NCI-H2107 treated with DMSO at 0.1 percent for 48 hours (cell line): ENCODE measurements at regions not wholly inside any gene's neighbourhood (a gene's known extent, or its start where the extent isn't known, plus 50 kb on each side); places are given as distances from the start of the nearest gene placed in this dataset.
"Not testable (repeated sequence)": the region's sequence is repeated elsewhere in the genome, so short reads cannot be mapped to it uniquely, and the experiment has no call there.

Experiments
- DNase-seq: peaks from one replicate; lab custom pipeline; 2025; ENCODE audit not compliant: unreplicated experiment; lab: John Stamatoyannopoulos, UW

GRCh38 chr12:19665121-19665900 is 226.0 kb downstream of the AEBP2 start:
- DNase-seq: no peak

DNA sequence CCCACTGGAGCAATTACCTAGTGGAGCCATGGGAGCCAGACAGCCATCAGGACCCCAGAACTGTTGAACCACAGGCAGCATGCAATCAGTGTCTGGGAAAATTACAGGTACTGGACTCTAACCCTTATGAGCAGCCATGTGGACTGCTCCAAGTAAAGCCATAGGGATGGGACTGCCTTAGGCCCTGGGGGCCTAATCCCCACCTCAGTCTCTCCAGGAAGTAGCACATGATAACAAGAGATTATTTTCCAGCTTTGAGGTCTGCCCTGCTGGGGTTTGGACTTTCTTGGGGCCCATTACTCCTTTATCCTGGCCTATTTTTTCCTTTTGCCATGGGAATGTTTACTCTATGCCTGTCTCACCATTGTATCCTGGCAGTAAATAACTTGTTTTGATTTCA is 226.8 kb downstream of the AEBP2 start:
- DNase-seq: no peak

- no peak for DNase-seq
Measured at GRCh38 chr12:19669793-19670192, 230.5 kb downstream of the AEBP2 start.

- no peak for DNase-seq
Measured at GRCh38 chr12:19671695-19672094, 232.4 kb downstream of the AEBP2 start.

DNA sequence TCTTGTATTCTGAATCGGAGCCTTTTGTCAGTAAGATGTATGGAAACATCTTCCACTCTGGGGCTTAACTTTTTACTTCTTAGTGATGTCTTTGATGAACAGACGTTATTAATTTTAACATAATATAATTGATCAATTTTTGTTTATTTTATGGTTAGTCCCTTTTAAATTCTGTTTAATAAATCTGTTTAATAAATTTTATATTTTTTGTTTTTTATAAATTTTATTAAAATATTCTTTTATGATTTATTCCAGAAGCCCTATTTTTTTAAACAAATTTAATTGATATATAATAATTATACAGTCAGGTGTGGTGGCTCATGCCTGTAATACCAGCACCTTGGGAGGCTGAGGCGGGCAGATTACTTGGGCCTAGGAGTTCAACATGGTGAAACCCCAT is 235.1 kb downstream of the AEBP2 start:
- DNase-seq: no peak

DNA sequence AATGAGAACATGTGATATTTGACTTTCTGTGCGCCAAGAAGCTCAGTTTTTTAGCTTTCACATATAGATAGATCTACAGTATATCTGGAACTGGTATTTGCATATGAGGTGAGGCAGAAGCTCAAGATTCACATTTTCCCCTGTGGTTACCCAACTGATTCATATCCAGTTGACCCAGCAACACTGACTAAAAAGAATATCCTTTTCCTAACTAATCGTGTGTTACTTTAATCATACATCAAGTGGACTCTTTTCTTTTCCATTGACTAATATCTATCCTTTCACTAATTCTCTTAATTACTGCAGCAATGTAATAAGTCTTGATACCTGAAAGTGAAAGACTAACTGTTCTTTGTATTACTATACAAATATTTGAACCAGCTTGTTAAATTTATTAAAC is 236.1 kb downstream of the AEBP2 start:
- DNase-seq: no peak

GRCh38 chr12:19678501-19678900 is 239.2 kb downstream of the AEBP2 start:
- DNase-seq: not testable (repeated sequence)

GRCh38 chr12:19681007-19681406 is 241.7 kb downstream of the AEBP2 start:
- DNase-seq: no peak

DNA sequence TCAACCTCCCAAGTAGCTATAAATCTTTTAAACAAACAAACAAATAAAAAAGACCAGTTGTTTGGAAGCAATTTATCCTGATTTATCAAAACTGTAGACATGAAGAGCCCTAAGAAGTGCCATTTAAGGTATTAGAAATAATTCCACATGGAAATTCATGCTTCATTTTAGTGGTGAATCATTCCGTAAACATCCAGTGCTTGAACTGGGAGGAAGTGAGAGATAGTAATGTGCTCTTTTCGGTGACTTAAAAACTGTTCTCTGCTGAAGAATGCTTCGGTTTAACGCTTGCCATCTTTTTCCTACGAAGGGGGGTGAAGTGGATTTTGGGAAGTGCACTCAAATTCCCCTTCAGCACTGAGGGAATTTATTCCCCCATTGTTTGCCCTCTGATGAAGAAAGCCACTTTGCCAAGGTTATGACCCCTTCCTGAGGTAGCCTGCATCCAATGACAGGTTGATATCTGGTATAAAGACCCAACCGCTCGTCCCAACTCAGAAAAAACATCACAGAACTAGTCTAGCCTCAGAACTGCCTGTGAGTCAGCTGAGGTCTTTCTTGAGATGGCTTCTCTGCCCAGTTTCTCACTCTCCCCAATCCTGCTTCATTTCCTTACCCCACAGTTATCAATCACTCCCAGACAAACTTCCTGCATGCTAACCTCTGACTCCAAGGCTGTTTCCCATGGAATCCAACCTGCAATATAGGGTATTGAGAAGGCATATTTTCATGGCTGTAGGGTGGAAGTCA is 244.1 kb downstream of the AEBP2 start:
- DNase-seq: no peak

DNA sequence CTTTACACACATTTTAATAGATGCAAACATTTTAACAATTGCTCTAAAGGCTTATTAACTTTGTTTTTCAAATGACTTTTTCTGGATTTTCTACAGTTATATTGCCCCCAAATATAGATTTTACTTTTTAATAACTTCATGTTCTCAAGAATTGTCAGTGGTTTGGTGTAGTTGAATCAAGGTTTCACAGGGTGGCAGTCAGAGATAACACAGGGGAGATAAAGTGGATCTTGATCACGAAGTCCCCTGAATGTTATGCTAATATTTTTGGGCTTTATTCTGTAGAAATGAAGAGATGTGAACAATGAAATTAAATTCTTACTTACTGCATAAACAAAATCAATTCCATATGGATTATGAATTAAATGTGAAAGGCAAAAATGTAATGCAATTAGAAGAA is 248.1 kb downstream of the AEBP2 start:
- no peak for DNase-seq

DNA sequence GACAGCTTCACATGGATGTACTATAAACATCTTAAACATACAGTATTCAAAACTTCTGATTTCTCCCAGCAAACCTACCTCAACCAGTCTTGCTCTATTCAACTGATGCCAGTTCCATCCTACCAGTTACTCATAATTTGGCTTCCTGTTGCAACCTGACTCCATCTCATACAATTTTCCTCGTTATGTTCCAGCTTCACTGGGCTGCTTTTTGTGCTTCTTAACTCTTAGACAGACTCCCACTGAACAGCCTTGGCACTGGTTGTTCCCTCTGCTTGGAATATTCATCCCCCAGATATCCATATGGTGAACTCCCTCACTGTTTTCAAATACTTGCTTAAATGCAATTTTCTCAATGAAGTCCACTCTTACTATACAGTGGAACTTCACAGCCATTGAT is 249.2 kb downstream of the AEBP2 start:
- no peak for DNase-seq

GRCh38 chr12:19689226-19689625 is 249.9 kb downstream of the AEBP2 start:
- no peak for DNase-seq

DNA sequence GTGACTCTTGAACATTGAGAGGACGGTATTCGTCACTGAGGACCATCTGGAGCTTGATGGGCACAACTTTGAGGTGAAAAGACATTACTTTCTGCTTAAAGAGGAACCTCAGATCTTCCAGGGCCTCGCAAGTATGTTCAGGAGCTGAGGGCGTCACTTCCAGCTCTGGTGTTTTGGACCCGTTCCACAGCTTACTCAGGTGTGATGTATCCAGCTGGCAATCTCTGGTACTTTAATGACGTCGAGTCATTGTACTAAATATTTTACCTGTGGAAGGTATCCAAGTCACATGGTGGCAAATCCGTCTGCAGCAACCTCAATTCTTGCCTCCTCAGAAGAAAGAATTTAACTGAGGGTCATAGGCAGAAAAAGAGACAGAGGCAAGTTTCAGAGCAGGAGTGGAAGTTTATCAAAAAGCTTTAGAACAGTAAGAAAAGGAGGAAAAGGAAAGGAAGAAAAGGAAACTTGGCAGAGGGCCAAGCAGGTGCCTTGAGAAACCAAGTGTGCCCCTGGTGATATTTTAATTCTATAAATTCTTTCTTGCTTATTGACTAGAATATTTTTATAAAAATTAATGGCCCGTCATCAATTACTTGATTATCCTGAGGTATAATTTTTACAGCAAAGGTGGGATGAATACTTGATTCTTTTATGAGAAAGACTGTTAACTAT is 250.6 kb downstream of the AEBP2 start:
- no peak for DNase-seq

DNA sequence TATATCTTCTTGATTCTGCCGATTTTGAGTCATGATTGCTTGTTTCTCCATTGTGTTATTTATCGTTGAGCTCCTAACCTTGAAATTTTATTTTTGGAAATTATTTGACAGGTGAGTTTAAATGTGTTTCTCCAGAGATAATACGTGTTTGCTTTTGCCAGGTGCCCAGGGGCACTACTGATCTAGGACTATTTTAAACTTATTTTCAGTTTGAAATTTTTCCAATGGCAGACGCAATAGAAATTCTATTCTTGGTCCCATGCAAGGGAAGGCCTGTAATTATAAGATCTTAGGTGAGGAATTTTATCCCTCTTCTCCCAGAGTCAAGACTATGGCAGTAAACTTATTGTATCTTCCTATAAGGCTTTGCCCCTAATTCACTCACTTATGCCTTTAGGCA is 252.8 kb downstream of the AEBP2 start:
- DNase-seq: no peak

GRCh38 chr12:19692566-19692965 is 253.3 kb downstream of the AEBP2 start:
- DNase-seq: no peak

DNA sequence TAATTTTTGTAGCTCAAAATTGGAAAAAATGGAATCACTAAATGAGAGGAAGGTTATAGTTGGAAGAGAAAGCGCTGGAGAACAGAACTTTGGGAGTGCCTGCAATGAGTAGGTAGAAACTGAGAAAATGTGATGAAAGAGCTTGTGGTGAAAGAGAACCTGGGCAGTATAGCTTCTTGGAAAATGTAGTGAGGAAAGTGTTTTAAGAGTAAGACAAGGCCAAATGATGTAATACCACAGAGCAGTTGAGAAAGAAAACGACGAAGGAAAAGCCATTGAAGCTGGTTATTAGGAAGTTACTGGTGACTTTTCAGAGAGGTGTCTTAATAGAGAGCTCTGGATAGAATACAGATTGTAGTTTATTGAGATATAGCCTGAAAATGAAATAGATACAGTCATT is 255.3 kb downstream of the AEBP2 start:
- DNase-seq: no peak

DNA sequence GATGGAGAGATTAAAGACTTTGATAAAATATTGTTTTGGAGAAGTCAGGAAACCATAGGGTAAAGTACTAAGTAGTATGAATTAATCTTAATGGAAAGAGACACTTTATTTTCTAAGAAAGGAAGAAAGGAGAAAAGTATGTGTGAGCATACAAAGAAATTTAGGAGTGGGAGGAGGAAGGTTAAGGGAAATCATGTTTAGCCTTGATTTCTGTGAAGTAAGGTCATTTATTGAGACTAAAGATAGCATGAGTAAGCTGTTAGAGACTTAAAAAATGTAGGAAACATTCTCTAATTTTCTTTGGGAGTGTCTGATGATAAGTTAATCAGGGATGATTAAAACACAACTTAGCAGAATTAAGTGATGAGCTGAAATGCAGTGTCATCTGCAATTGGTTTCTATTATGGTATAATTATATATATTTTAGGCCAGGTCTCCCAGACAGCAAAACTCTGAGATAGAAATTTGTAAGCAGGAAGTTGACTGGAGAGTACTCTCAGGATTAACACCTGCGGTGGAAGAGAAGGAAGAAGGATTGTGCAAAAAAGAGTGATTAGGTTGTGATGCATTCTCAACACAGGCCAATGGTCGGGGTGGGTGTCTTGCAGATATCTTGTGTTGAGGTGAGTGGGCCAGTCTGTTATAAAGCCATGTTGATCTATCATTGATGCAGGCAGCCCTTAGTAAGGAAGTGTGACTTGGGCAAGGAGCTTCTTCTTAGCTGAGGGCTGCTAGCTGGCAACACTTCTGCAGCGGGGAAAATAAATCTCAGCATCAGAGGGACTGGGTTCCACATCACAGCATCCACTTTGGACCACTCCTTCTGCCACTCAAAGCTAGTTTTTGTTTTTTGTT is 256.2 kb downstream of the AEBP2 start:
- DNase-seq: no peak

- DNase-seq: no peak
Measured at GRCh38 chr12:19700969-19701368, 261.7 kb downstream of the AEBP2 start.

DNA sequence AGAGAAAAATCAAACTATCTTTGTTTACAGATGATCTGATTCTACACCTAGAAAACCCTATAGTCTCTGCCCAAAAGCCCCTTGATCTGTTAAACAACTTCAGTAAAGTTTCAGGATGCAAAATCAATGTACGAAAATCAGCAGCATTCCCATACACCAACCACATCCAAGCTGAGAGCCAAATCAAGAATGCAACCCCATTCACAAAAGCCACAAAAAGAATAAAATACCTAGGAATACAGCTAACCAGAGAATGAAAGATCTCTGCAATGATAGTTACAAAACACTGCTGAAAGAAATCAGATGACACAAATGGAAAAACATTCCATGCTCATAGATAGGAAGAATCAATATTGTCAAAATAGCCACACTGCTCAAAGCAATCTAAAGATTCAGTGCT is 265.7 kb downstream of the AEBP2 start:
- DNase-seq: no peak

- DNase-seq: no peak
Measured at GRCh38 chr12:19706936-19707335, 267.6 kb downstream of the AEBP2 start.

DNA sequence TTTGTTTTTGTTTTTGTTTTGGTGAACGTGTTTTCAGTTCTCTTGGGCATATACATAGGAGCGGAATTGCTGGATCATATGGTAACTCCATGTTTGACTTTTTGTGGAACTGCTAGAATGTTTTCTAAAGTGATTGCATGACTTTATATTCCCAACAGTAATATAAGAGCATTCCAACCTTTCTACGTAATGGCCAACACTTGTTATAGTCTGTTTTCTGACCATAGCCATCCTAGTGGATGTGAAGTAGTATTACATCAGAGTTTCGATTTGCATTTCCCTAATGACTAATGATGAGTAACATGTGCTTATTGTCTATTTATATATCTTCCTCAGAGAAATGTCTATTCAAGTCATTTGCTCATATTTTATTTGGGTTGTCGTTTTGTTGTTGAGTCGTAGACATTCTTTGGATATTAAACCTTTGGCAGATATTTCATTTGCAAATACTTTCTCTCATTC is 268.7 kb downstream of the AEBP2 start:
- no peak for DNase-seq
